ENCODE measurements at regions not wholly inside any gene's neighbourhood (a gene's known extent, or its start where the extent isn't known, plus 50 kb on each side); places are given as distances from the start of the nearest gene placed in this dataset.

DNA sequence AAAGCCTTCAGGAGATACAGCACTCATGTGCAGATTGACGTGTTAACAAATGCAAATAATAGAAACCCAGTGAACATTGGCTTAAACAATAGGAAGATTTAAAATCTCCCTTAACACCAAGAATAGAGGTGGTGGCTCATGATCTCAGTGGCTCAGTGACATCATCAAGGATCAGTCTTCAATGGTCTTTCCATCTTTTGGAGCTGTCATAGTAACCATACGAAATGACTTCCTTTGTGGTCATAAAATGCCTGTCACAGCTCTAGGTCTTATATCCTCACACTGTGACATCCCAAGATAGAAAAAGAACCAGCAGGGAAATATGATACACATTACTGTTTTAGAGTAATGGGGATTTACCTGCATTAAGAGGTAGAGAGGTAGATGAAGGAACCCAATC, 59.6 kb upstream of the ACKR3 start:
- TF ChIP-seq CTCF (IDR thresholded peaks at IDR 0.05) (no peak), EZH2 (IDR thresholded peaks at IDR 0.05; ENCODE audit: borderline replicate concordance, insufficient read depth, low read depth, low read length, poor library complexity, severe bottlenecking) (no peak)

All from B cell (primary cell).